ENCODE measurements at regions not wholly inside any gene's neighbourhood (a gene's known extent, or its start where the extent isn't known, plus 50 kb on each side); places are given as distances from the start of the nearest gene placed in this dataset.

DNA sequence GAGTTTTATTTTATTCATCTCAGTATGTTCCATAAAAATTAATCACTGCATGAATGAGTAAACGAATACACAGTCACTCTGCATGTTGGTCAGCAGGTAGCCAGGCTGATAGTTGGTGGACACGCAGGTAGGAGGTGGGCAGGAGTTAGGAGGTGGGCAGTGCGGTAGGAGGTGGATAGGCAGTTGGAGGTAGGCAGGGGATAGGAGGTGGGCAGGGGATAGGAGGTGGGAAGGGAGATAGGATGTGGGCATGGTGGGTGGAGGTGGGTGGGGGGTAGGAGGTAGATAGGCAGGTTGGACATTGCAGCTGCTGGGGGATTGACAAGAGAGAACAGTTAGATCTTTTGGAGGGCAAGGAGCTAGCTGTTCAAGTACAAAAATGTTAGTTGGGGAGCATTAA, 322.7 kb downstream of the PTPRU start:
- DNase-seq (ENCODE audit: low spot score in 2 of 2), result no peak
- Histone ChIP-seq H3K9me3 (peaks cover 11 to 16% of the 10 kb centered on the region in 2 donors), H3K27ac (no peak overlapping the region), H3K27me3 (no peaks in the 10 kb centered on the region), H3K4me1 (no peaks in the 10 kb centered on the region), H3K36me3 (no peaks in the 10 kb centered on the region), H3K4me3 (no peak overlapping the region)
- intact Hi-C loops (cut with DNase I; ENCODE audit: low total_unique reads), result no loop called here
- no peak for TF ChIP-seq POLR2A (IDR thresholded peaks at IDR 0.05)

DNA sequence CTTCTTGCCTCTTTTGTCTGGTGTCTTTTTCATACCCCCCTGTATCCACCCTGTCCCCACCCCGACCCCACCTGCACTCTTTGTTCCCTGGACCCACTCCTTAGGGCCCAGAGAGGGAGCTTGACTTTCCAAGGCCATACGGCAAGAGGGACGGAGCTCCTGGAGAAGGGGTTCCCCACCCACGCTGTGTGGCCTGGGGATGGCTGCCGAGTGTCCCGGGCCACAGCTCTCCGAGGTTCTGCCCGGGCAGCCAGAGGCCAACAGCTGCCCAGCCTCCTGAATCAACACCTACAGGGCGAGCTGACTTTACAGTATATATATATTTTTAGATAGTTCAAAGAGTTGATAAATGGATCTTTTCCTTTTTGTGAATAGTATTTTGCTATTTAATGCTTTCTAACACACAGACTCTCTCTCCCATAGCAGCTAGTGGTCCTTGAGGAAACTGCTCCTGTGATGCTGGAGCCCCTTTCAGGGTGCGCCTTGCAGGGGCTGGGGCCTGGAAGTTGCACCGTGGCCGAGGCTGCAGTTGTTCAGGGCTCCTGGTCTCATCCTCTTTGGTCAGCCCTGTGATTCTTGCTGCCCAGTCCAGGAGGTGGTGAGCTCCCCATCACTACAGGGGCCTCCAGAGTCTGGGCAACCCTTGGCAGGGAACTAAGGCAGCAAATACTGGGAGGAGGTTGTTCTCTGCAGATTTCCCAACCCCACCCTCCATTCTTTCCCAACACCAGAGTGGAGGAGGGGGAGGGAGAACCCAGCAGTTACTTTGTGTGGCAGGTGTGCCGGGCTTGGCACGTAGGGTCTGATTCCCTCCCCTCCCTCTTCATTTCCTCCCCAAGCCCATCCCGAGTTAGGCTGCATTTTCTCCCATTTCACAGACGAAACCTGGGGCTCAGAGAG, 321.6 kb downstream of the PTPRU start:
- DNase-seq (ENCODE audit: low spot score in 2 of 2), result no peak

DNA sequence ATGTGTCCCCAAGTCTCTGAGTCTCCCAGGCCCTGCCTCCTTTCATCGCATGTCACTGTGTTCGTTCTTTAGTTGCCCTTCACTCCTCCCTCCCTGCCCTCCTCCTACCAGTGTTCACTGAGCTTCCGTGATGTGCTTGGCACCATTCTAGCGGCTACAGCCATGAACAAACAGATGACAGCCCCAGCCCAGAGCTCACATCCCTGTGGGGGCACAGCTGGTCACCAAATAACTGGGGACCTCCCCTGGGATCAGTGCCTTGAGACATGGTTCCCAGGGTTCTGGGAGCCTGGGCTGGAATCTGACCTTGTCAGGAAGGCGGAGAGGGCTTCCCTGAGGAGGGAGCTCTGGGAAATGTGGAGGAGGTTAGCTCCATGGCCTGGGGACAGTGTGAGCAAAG, 320.7 kb downstream of the PTPRU start:
- no peak overlapping the region for H3K4me3 ChIP-seq
- no peaks in the 10 kb centered on the region for H3K36me3 ChIP-seq
- H3K27ac ChIP-seq, result no peak overlapping the region
- no peaks in the 10 kb centered on the region for H3K27me3 ChIP-seq
- no peaks in the 10 kb centered on the region for H3K4me1 ChIP-seq
- no peak for TF ChIP-seq POLR2AphosphoS5 (IDR thresholded peaks at IDR 0.05)
- TF ChIP-seq, protein P1, sequence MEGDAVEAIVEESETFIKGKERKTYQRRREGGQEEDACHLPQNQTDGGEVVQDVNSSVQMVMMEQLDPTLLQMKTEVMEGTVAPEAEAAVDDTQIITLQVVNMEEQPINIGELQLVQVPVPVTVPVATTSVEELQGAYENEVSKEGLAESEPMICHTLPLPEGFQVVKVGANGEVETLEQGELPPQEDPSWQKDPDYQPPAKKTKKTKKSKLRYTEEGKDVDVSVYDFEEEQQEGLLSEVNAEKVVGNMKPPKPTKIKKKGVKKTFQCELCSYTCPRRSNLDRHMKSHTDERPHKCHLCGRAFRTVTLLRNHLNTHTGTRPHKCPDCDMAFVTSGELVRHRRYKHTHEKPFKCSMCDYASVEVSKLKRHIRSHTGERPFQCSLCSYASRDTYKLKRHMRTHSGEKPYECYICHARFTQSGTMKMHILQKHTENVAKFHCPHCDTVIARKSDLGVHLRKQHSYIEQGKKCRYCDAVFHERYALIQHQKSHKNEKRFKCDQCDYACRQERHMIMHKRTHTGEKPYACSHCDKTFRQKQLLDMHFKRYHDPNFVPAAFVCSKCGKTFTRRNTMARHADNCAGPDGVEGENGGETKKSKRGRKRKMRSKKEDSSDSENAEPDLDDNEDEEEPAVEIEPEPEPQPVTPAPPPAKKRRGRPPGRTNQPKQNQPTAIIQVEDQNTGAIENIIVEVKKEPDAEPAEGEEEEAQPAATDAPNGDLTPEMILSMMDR (IDR thresholded peaks at IDR 0.05), result no peak
- no peak for TF ChIP-seq POLR2A (IDR thresholded peaks at IDR 0.05)
- intact Hi-C loops (cut with DNase I; ENCODE audit: low total_unique reads), result no loop called here
- H3K9me3 ChIP-seq, result no peaks in the 10 kb centered on the region
- DNase-seq (ENCODE audit: low spot score in 2 of 2), result no peak

More for the DNA sequence above, 321.6 kb downstream of the PTPRU start:
- Histone ChIP-seq H3K4me3 (no peak overlapping the region), H3K27ac (no peak overlapping the region), H3K4me1 (no peaks in the 10 kb centered on the region), H3K9me3 (peaks cover 6 to 8% of the 10 kb centered on the region in 2 donors), H3K27me3 (no peaks in the 10 kb centered on the region), H3K36me3 (no peaks in the 10 kb centered on the region)
- intact Hi-C loops (cut with DNase I; ENCODE audit: low total_unique reads), result no loop called here
- TF ChIP-seq, protein P1 (IDR thresholded peaks at IDR 0.05), result no peak
- TF ChIP-seq POLR2A (IDR thresholded peaks at IDR 0.05) (no peak), POLR2AphosphoS5 (IDR thresholded peaks at IDR 0.05) (no peak)

DNA sequence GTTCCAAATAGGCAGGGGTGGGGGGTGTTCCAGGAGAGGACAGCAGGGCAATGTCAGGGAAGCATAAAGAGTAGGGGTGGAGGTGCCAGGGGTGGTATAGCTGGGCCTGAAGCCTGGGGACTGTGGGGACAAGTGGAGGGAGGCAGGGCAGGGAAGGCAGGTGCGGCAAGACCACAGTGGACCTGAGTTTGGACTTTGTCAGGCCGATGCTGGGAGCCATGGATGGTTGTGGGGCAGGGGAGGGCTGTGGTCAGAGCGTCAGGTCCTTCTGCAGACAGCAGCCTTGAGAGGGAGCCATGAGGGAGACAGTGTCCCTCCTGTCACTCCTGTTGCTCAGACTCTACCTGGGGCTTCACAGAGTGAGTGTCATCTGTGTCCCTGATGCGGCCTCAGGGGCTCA, 320.3 kb downstream of the PTPRU start:
- Histone ChIP-seq H3K4me1 (no peaks in the 10 kb centered on the region), H3K36me3 (no peaks in the 10 kb centered on the region), H3K4me3 (no peak overlapping the region), H3K9me3 (no peaks in the 10 kb centered on the region), H3K27me3 (no peaks in the 10 kb centered on the region), H3K27ac (no peak overlapping the region)
- TF ChIP-seq, protein P1 (IDR thresholded peaks at IDR 0.05), result no peak
- TF ChIP-seq POLR2A (IDR thresholded peaks at IDR 0.05) (no peak), POLR2AphosphoS5 (IDR thresholded peaks at IDR 0.05) (no peak)
- no peak for DNase-seq (ENCODE audit: low spot score in 2 of 2)
- intact Hi-C loops (cut with DNase I; ENCODE audit: low total_unique reads), result no loop called here

DNA sequence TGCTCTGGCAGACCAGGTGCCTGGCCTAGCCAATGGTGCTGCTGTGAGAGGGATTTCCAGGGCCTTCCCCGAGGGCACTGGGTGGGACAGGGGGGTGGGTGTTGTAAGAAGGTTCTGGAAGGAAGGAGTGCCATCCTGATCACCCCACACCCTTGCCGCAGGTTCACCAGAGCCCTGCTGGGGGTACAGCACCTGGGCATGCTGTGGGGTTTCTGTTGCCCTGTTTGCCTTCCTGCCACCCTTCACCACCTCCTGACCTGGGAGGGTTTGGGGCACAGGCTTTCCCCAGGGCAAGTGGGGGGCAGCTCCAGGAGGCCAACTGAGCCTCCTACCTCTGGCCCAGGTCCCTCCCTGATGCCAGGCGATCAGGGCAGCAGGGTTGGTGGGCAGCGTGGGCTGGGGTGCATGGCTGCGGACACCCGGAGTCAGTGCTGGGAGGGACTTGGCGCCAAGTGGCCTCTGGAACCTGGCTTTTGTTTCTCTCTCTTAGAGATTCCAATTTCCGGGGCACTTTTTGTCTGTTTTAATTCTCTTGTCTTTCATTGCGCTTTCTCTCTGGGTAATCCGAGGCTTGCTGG, 318.8 kb downstream of the PTPRU start:
- Histone ChIP-seq H3K4me3 (no peak overlapping the region), H3K36me3 (no peaks in the 10 kb centered on the region), H3K9me3 (no peaks in the 10 kb centered on the region), H3K4me1 (no peaks in the 10 kb centered on the region), H3K27me3 (peaks cover 0 to 3% of the 10 kb centered on the region in 2 donors), H3K27ac (no peak overlapping the region)
- intact Hi-C loops (cut with DNase I; ENCODE audit: low total_unique reads), result no loop called here
- DNase-seq (ENCODE audit: low spot score in 2 of 2), result no peak
- TF ChIP-seq POLR2A (IDR thresholded peaks at IDR 0.05), result no peak
- TF ChIP-seq, protein P1 (IDR thresholded peaks at IDR 0.05), result no peak
- TF ChIP-seq POLR2AphosphoS5 (IDR thresholded peaks at IDR 0.05), result no peak
